ENCODE measurements at regions not wholly inside any gene's neighbourhood (a gene's known extent, or its start where the extent isn't known, plus 50 kb on each side); places are given as distances from the start of the nearest gene placed in this dataset.
"Not testable (repeated sequence)": the region's sequence is repeated elsewhere in the genome, so short reads cannot be mapped to it uniquely, and the experiment has no call there.

DNA sequence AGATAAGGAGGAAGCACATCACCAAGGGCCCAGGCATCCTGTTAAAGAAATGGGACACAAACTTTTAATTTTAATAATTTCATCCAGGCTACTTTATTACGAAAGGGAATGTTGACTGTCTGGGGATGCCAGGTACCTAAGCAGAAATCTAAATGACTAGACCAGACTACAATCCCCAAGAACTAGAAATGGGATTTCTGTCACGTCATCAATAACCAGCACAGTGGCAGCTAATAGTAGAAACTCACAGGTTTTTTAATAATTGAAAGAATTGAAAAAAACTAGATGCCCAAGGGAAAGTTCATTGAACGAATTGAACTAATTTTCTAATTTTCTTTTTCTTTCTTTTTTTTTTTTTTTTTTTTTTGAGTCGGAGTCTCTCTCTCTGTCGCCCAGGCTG lies 789.3 kb downstream of the IGSF11 start:
- no peak overlapping the region for H2BK15ac ChIP-seq (ENCODE audit: low read depth, poor library complexity, severe bottlenecking)
- H4K8ac ChIP-seq (ENCODE audit: low read length): no peak overlapping the region
- H3K4me2 ChIP-seq (ENCODE audit: low read length, poor library complexity, severe bottlenecking): no peak overlapping the region
- H4K91ac ChIP-seq (ENCODE audit: low read length): no peak overlapping the region
- no peak overlapping the region for H3K9ac ChIP-seq (ENCODE audit: low read length)
- H2AK5ac ChIP-seq (ENCODE audit: low read length, severe bottlenecking): no peak overlapping the region
- H3K14ac ChIP-seq (ENCODE audit: low read length in 2 of 2): no peak overlapping the region
- no peak overlapping the region for H2AFZ ChIP-seq (ENCODE audit: low read depth, low read length)
- H3K9me3 ChIP-seq (ENCODE audit: control insufficient read depth, low read length): peaks cover 8% of the 10 kb centered on the region
- no peaks in the 10 kb centered on the region for H3K27me3 ChIP-seq (ENCODE audit: control insufficient read depth in 1 of 2, insufficient read depth in 1 of 2, low read length in 2 of 2)
- no peaks in the 10 kb centered on the region for H3K36me3 ChIP-seq (ENCODE audit: control insufficient read depth in 1 of 2, insufficient read depth in 2 of 2, low read depth in 1 of 2, low read length in 2 of 2)
- no peaks in the 10 kb centered on the region for H3K4me1 ChIP-seq (ENCODE audit: control insufficient read depth, insufficient read depth, low read depth, low read length)
- no peak overlapping the region for H3K4me3 ChIP-seq (ENCODE audit: insufficient read depth in 1 of 2, low read depth in 1 of 2, low read length in 2 of 2)
- no peak overlapping the region for H2BK12ac ChIP-seq (ENCODE audit: low read length in 2 of 2)
- no peak overlapping the region for H3K23ac ChIP-seq (ENCODE audit: low read length in 2 of 2)
- H3K79me1 ChIP-seq (replicated peaks; ENCODE audit: low read length, poor library complexity, severe bottlenecking): no peaks in the 10 kb centered on the region
- H2BK5ac ChIP-seq (ENCODE audit: low read depth, low read length, poor library complexity, severe bottlenecking): no peak overlapping the region
- H2BK120ac ChIP-seq (ENCODE audit: low read depth, low read length): no peak overlapping the region
- H3K4ac ChIP-seq (ENCODE audit: low read depth in 1 of 2, low read length in 2 of 2): no peak overlapping the region
- no peak overlapping the region for H3K27ac ChIP-seq (ENCODE audit: low read length, poor library complexity, severe bottlenecking)
- WGBS: 100% methylated on average over 1 of the region's 5 CpGs
- DNase-seq: no peak
- no peak overlapping the region for H3K18ac ChIP-seq (ENCODE audit: low read depth in 1 of 2, low read length in 2 of 2)

DNA sequence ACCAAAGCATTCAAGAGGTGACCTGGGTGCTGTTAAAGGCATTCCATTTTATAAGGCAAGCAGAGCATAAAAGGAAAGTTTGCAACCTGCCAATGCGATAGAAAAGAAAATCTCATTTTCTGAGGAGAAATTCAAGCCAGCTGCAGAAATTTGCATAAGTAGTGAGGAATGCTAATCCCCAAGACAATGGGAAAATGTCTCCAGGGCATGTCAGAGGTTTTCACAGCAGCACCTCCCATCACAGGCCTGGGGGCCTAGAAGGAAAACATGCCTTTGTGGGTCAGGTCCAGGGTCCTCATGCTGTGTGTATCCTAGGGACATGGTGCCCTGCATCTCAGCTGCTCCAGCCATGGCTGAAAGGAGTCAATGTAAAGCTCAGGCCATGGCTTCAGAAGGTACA lies 775.8 kb downstream of the IGSF11 start:
- not testable (repeated sequence) for H3K36me3 ChIP-seq (ENCODE audit: control insufficient read depth in 1 of 2, insufficient read depth in 2 of 2, low read depth in 1 of 2, low read length in 2 of 2); H2BK15ac ChIP-seq (ENCODE audit: low read depth, poor library complexity, severe bottlenecking); H3K14ac ChIP-seq (ENCODE audit: low read length in 2 of 2); H2BK12ac ChIP-seq (ENCODE audit: low read length in 2 of 2); H2AFZ ChIP-seq (ENCODE audit: low read depth, low read length); H2BK120ac ChIP-seq (ENCODE audit: low read depth, low read length); H3K27ac ChIP-seq (ENCODE audit: low read length, poor library complexity, severe bottlenecking); H2BK5ac ChIP-seq (ENCODE audit: low read depth, low read length, poor library complexity, severe bottlenecking); H3K4ac ChIP-seq (ENCODE audit: low read depth in 1 of 2, low read length in 2 of 2); H3K4me1 ChIP-seq (ENCODE audit: control insufficient read depth, insufficient read depth, low read depth, low read length); H4K91ac ChIP-seq (ENCODE audit: low read length); H3K4me2 ChIP-seq (ENCODE audit: low read length, poor library complexity, severe bottlenecking); H2AK5ac ChIP-seq (ENCODE audit: low read length, severe bottlenecking); H3K23ac ChIP-seq (ENCODE audit: low read length in 2 of 2); H3K9ac ChIP-seq (ENCODE audit: low read length); H3K18ac ChIP-seq (ENCODE audit: low read depth in 1 of 2, low read length in 2 of 2); H3K79me1 ChIP-seq (replicated peaks; ENCODE audit: low read length, poor library complexity, severe bottlenecking); H3K4me3 ChIP-seq (ENCODE audit: insufficient read depth in 1 of 2, low read depth in 1 of 2, low read length in 2 of 2); H4K8ac ChIP-seq (ENCODE audit: low read length); H3K27me3 ChIP-seq (ENCODE audit: control insufficient read depth in 1 of 2, insufficient read depth in 1 of 2, low read length in 2 of 2); DNase-seq
- 90% methylated on average over 1 of the region's 1 CpG for WGBS
- H3K9me3 ChIP-seq (ENCODE audit: control insufficient read depth, low read length): peaks cover 28% of the 10 kb centered on the region

DNA sequence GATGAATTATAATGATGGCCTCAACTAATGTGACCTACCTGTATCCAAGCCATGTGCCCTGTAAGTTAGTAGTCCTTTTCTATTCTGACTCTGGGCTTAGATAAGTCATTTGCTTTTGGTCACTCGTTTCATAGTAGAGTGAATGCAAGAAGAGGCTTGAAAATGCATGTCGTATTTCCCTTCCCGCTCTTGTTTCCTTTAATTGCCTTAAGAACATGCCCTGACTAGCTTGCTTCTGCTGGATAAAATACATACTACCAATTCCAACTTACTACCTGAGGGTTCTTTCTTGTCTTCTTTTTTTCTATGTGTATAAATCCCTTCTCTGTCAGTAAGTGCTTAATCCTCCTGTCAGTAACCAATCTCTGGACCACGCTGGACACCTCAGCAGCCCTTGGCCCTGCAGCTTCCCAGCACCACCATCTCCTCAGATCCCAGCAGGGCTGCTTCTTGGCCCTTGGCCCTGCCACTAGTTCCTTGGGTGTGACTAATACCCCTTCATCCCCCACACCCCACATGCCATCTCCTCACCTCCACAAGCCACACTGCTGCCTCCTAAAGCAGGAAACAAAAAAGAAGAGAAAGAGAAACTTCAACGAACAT lies 771.7 kb downstream of the IGSF11 start:
- no peak overlapping the region for H3K18ac ChIP-seq (ENCODE audit: low read depth in 1 of 2, low read length in 2 of 2)
- no peak overlapping the region for H2BK5ac ChIP-seq (ENCODE audit: low read depth, low read length, poor library complexity, severe bottlenecking)
- H2AK5ac ChIP-seq (ENCODE audit: low read length, severe bottlenecking): no peak overlapping the region
- no peaks in the 10 kb centered on the region for H3K27me3 ChIP-seq (ENCODE audit: control insufficient read depth in 1 of 2, insufficient read depth in 1 of 2, low read length in 2 of 2)
- no peak overlapping the region for H3K27ac ChIP-seq (ENCODE audit: low read length, poor library complexity, severe bottlenecking)
- H3K23ac ChIP-seq (ENCODE audit: low read length in 2 of 2): no peak overlapping the region
- no peak overlapping the region for H3K4ac ChIP-seq (ENCODE audit: low read depth in 1 of 2, low read length in 2 of 2)
- no peak overlapping the region for H3K14ac ChIP-seq (ENCODE audit: low read length in 2 of 2)
- no peak overlapping the region for H4K91ac ChIP-seq (ENCODE audit: low read length)
- H3K4me1 ChIP-seq (ENCODE audit: control insufficient read depth, insufficient read depth, low read depth, low read length): no peaks in the 10 kb centered on the region
- H3K9me3 ChIP-seq (ENCODE audit: control insufficient read depth, low read length): peaks cover 34% of the 10 kb centered on the region
- no peak for DNase-seq
- 70% methylated on average over 4 of the region's 5 CpGs for WGBS
- H2AFZ ChIP-seq (ENCODE audit: low read depth, low read length): no peak overlapping the region
- H2BK120ac ChIP-seq (ENCODE audit: low read depth, low read length): no peak overlapping the region
- H3K36me3 ChIP-seq (ENCODE audit: control insufficient read depth in 1 of 2, insufficient read depth in 2 of 2, low read depth in 1 of 2, low read length in 2 of 2): no peaks in the 10 kb centered on the region
- no peaks in the 10 kb centered on the region for H3K79me1 ChIP-seq (replicated peaks; ENCODE audit: low read length, poor library complexity, severe bottlenecking)
- no peak overlapping the region for H2BK12ac ChIP-seq (ENCODE audit: low read length in 2 of 2)
- H3K4me2 ChIP-seq (ENCODE audit: low read length, poor library complexity, severe bottlenecking): no peak overlapping the region
- no peak overlapping the region for H2BK15ac ChIP-seq (ENCODE audit: low read depth, poor library complexity, severe bottlenecking)
- no peak overlapping the region for H3K9ac ChIP-seq (ENCODE audit: low read length)
- H3K4me3 ChIP-seq (ENCODE audit: insufficient read depth in 1 of 2, low read depth in 1 of 2, low read length in 2 of 2): no peak overlapping the region
- no peak overlapping the region for H4K8ac ChIP-seq (ENCODE audit: low read length)

DNA sequence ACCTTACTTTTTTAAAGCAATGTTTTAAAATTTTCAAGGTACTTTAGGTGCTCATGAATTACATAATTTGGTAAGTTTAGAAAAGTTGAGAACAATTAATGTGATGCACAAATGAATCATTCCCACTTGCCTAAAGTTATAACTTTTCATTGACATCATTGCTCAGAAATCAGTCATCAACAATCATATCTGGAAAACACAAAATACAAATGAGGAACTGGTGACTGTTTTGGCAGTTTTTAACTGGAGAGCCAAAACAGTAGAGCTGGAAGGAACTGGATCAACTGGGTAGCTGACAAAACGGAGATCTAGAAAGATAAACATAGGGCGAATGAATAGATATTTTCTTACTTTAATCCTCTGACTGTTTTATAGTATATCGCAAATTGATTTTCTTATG lies 767.1 kb downstream of the IGSF11 start:
- Histone ChIP-seq H4K8ac (ENCODE audit: low read length) (no peak overlapping the region), H3K9ac (ENCODE audit: low read length) (no peak overlapping the region), H3K4me1 (ENCODE audit: control insufficient read depth, insufficient read depth, low read depth, low read length) (no peaks in the 10 kb centered on the region), H3K4me3 (ENCODE audit: insufficient read depth in 1 of 2, low read depth in 1 of 2, low read length in 2 of 2) (no peak overlapping the region), H2BK15ac (ENCODE audit: low read depth, poor library complexity, severe bottlenecking) (no peak overlapping the region), H3K4ac (ENCODE audit: low read depth in 1 of 2, low read length in 2 of 2) (no peak overlapping the region), H2BK5ac (ENCODE audit: low read depth, low read length, poor library complexity, severe bottlenecking) (no peak overlapping the region), H2AFZ (ENCODE audit: low read depth, low read length) (no peak overlapping the region), H3K18ac (ENCODE audit: low read depth in 1 of 2, low read length in 2 of 2) (no peak overlapping the region), H3K4me2 (ENCODE audit: low read length, poor library complexity, severe bottlenecking) (no peak overlapping the region), H3K27ac (ENCODE audit: low read length, poor library complexity, severe bottlenecking) (no peak overlapping the region), H2BK12ac (ENCODE audit: low read length in 2 of 2) (no peak overlapping the region), H3K79me1 (replicated peaks; ENCODE audit: low read length, poor library complexity, severe bottlenecking) (no peaks in the 10 kb centered on the region), H2AK5ac (ENCODE audit: low read length, severe bottlenecking) (no peak overlapping the region), H3K9me3 (ENCODE audit: control insufficient read depth, low read length) (peaks cover 41% of the 10 kb centered on the region), H3K14ac (ENCODE audit: low read length in 2 of 2) (no peak overlapping the region), H3K27me3 (ENCODE audit: control insufficient read depth in 1 of 2, insufficient read depth in 1 of 2, low read length in 2 of 2) (no peaks in the 10 kb centered on the region), H4K91ac (ENCODE audit: low read length) (no peak overlapping the region), H3K36me3 (ENCODE audit: control insufficient read depth in 1 of 2, insufficient read depth in 2 of 2, low read depth in 1 of 2, low read length in 2 of 2) (no peaks in the 10 kb centered on the region), H3K23ac (ENCODE audit: low read length in 2 of 2) (no peak overlapping the region), H2BK120ac (ENCODE audit: low read depth, low read length) (no peak overlapping the region)
- no CpG with 5 or more reads among the region's 3 CpGs for WGBS
- DNase-seq: no peak

Measured in mesenchymal stem cell (in vitro differentiated cells and primary cell).